Naive B cell (primary cell): ENCODE measurements at regions not wholly inside any gene's neighbourhood (a gene's known extent, or its start where the extent isn't known, plus 50 kb on each side); places are given as distances from the start of the nearest gene placed in this dataset.
A peak's percentile ranks its signal among the peaks of the same experiment; 100 is the strongest.

Experiments used
- ATAC-seq, 2 donors: fragments of 150-1000 bp; cut with Tn5 transposase; 2 replicates each; pipeline ENCODE4 v1.10.0; 2021; ENCODE audit warnings: low read depth in 2 of 2, mild to moderate bottlenecking in 2 of 2, moderate library complexity in 2 of 2
- DNase-seq: peaks from one replicate; pipeline ENCODE4 v3.0.0; 2022
- H3K27ac Mint-ChIP-seq, 6 donors: one replicate each; pipeline ENCODE4 v1.8.0; 2020 to 2022; ENCODE audit warnings: mild to moderate bottlenecking in 6 of 6, mixed read lengths in 6 of 6, moderate library complexity in 5 of 6, inconsistent platforms in 2 of 6
- H3K27me3 Mint-ChIP-seq, 3 donors: one replicate each; pipeline ENCODE4 v1.8.0; 2021 to 2022; ENCODE audit warnings: mixed read lengths in 3 of 3, mild to moderate bottlenecking in 1 of 3
- H3K36me3 Mint-ChIP-seq, 2 donors: one replicate each; pipeline ENCODE4 v1.8.0; 2020 to 2022; ENCODE audit warnings: mixed read lengths in 2 of 2, inconsistent platforms in 1 of 2, mild to moderate bottlenecking in 1 of 2
- H3K4me1 Mint-ChIP-seq, 3 donors: one replicate each; pipeline ENCODE4 v1.8.0; 2020 to 2022; ENCODE audit warnings: mixed read lengths in 3 of 3, inconsistent platforms in 1 of 3, mild to moderate bottlenecking in 1 of 3, moderate library complexity in 1 of 3
- H3K4me3 Mint-ChIP-seq, 8 donors: one replicate each; pipeline ENCODE4 v1.8.0; 2020 to 2022; ENCODE audit warnings: mild to moderate bottlenecking in 8 of 8, mixed read lengths in 8 of 8, moderate library complexity in 8 of 8, inconsistent platforms in 2 of 8
- H3K9me3 Mint-ChIP-seq, 7 donors: one replicate each; pipeline ENCODE4 v1.8.0; 2020 to 2022; ENCODE audit warnings: mixed read lengths in 7 of 7, mild to moderate bottlenecking in 5 of 7, inconsistent platforms in 2 of 7, moderate library complexity in 1 of 7

DNA sequence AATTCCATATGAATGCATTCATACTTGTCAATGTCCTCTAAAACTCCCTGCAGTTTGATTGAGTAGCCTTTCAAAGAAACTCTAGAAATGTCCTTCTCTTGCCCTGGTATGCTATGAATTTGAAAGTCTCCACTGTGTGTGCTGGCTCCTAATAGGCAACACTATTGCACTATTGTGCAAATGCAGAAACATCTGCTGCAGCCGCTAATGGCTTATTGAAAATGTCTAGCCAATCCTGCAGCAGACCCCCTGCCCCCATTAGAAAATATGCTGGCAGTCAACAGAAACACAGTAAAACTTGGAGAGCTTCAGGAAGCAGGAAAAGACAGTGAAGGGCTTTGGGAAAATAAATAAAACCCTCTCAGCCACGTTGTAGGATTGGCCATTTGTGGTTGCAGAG lies 87.3 kb upstream of the GRAMD2B start:
- ATAC-seq (no peak), DNase-seq (no peak)
- no peak overlapping the region for H3K27ac Mint-ChIP-seq
- H3K27me3 Mint-ChIP-seq = peaks cover 6 to 15% (median 7%) of the 10 kb centered on the region in 3 donors
- H3K36me3 Mint-ChIP-seq = no peaks in the 10 kb centered on the region
- no peaks in the 10 kb centered on the region for H3K4me1 Mint-ChIP-seq
- no peaks in the 10 kb centered on the region for H3K9me3 Mint-ChIP-seq
- H3K4me3 Mint-ChIP-seq = no peak overlapping the region

DNA sequence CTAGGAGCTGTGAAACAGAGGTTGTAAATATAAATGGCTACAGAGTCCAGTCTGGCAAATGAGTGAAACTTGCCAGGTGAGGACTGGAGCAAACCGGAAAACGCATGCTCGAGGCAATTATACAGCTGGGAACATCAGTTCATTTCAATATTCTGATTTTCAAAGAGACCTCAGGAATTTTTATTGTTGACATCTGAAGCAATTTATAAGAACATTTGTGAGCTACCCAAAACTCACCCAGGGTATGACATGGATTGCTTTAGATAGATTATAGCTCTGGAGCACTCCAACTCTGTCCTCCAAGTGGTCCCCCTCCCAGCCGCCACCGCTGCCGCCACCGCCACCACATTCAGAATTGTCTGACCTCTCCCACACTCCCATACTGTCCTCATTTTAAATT lies 84.6 kb upstream of the GRAMD2B start:
- Mint-ChIP-seq H3K36me3 (no peaks in the 10 kb centered on the region), H3K9me3 (no peaks in the 10 kb centered on the region), H3K4me1 (no peaks in the 10 kb centered on the region), H3K27ac (no peak overlapping the region), H3K27me3 (peaks cover 17 to 26% (median 20%) of the 10 kb centered on the region in 3 donors), H3K4me3 (no peak overlapping the region)
- DNase-seq (no peak), ATAC-seq (no peak)

DNA sequence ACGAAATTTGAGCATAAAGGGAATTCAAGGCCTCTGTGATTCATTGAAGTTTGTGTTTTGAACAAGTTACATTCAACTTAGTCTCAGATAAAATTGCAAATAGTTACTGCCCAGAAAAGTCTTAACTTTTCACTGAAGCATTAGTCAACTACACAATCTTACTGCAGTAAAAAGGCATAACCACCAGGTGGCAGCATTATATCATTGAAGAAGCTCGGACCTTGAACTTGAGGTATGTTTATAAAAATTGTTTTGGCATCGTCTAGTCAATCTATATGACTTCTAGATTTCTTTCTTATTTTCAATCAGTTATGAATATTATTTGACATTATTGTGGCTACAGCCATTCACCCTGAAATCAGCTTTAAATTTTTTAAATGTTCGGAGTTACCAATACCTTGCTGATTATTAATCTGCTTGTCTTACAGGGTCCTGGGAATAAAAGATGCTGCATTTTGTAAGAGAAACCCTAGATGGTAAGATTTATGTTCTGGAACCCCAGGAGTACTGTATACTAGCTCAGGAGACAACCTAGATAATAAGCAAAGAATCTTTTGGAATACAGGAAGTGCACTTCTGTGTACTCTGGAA lies 83.9 kb upstream of the GRAMD2B start:
- Mint-ChIP-seq H3K36me3 (no peaks in the 10 kb centered on the region), H3K9me3 (no peaks in the 10 kb centered on the region), H3K4me3 (no peak overlapping the region), H3K27me3 (peaks cover 18 to 27% (median 23%) of the 10 kb centered on the region in 3 donors), H3K27ac (no peak overlapping the region), H3K4me1 (no peaks in the 10 kb centered on the region)
- DNase-seq = peak; percentile 43
- no peak for ATAC-seq

DNA sequence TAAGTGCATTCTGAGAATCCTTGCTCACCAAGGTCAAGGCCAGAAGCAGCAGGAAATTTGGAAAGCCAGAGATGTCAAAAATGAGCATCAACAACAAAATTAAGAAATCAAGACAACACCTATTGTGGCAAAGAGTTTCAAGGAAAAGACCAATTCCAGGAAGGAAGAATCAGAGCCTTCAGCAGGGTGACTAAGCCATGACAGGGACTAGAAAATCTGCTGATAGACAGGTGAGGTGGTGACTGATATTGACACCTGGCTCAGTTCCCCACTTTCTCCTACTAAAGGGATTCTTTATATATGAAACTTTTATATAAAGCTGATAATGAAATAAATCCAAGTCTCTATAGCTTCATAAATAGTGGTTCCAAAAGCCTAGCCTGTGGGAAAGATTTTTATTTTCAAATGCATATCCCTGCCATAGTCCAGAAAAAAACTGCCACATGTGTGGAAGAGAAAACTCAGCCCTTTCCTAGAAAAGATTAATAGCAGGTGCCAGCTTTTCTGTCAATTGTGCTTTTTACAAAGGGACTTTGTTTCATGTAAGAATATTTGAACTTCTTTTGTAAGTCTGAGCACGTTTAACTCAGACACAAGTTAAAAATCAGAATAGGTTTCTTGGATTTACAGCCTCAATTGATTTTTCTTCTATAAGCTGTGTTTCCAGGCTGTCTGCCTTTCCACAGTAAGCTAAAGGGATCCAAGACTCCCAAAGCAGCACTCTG lies 81.1 kb upstream of the GRAMD2B start:
- Mint-ChIP-seq H3K4me3 (no peak overlapping the region), H3K27ac (no peak overlapping the region), H3K4me1 (no peaks in the 10 kb centered on the region), H3K9me3 (no peaks in the 10 kb centered on the region), H3K27me3 (peaks cover 31 to 32% (median 32%) of the 10 kb centered on the region in 3 donors), H3K36me3 (no peaks in the 10 kb centered on the region)
- no peak for ATAC-seq
- DNase-seq = no peak

DNA sequence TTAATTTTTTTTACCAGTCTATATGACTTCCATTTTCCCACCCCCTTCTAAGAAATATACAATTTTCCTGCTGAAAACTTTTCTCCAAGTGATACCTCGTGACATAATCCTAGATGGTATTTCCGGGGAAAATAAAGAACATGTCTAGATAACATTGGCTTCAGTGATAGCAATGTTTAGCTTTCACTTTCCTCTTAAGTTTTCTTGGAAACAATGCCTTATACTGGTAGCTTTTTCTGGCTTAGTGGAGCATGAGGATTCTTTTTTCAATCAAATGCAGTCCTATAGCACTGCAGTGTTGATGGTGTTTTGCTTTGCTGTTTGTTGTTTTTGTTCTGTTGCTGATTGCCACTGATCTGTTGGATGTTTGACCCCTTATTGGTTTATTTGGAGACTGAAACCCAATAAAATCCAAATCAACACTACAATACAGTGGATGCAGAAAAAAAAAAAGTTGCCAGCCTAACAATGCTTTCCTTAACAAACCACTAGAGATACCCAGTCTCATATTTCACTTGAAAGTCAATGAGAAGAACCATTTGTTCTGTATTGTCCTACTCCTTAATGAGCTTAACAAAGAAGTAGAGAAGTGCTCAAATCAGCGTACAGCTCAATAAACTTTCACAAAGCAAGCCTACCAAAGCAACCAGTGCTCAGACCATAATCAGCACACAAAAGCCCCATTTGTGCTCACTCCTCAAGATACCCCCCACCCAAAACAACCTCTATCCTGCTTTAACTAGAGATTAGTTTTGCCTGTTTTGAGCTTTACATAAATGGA lies 74.2 kb upstream of the GRAMD2B start:
- Mint-ChIP-seq H3K27me3 (peaks cover 32 to 35% (median 33%) of the 10 kb centered on the region in 3 donors), H3K9me3 (no peaks in the 10 kb centered on the region), H3K36me3 (no peaks in the 10 kb centered on the region), H3K27ac (no peak overlapping the region), H3K4me1 (no peaks in the 10 kb centered on the region), H3K4me3 (no peak overlapping the region)
- ATAC-seq = no peak
- no peak for DNase-seq

DNA sequence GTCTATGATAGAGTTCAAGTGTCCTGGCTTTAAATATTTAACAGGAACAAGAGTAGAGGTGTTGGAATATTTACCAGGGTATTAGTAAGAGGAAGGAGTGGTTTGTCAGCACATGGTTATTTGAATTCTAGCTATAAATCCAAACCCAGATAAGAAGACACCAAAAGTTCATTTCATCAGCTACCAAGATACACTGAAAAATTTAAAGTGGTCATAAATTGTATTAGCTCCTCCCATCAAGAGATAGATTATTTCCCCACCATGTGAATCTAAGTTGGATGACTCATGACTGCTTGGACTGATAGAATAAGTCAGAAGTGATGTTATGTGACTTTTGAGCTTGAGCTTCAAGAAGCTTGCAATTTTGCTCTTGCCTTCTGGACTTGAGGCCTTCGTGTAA lies 72.1 kb upstream of the GRAMD2B start:
- H3K4me3 Mint-ChIP-seq = no peak overlapping the region
- DNase-seq (no peak), ATAC-seq (no peak)
- no peaks in the 10 kb centered on the region for H3K36me3 Mint-ChIP-seq
- peaks cover 21 to 37% (median 30%) of the 10 kb centered on the region in 3 donors for H3K27me3 Mint-ChIP-seq
- H3K9me3 Mint-ChIP-seq = no peaks in the 10 kb centered on the region
- no peak overlapping the region for H3K27ac Mint-ChIP-seq
- no peaks in the 10 kb centered on the region for H3K4me1 Mint-ChIP-seq

DNA sequence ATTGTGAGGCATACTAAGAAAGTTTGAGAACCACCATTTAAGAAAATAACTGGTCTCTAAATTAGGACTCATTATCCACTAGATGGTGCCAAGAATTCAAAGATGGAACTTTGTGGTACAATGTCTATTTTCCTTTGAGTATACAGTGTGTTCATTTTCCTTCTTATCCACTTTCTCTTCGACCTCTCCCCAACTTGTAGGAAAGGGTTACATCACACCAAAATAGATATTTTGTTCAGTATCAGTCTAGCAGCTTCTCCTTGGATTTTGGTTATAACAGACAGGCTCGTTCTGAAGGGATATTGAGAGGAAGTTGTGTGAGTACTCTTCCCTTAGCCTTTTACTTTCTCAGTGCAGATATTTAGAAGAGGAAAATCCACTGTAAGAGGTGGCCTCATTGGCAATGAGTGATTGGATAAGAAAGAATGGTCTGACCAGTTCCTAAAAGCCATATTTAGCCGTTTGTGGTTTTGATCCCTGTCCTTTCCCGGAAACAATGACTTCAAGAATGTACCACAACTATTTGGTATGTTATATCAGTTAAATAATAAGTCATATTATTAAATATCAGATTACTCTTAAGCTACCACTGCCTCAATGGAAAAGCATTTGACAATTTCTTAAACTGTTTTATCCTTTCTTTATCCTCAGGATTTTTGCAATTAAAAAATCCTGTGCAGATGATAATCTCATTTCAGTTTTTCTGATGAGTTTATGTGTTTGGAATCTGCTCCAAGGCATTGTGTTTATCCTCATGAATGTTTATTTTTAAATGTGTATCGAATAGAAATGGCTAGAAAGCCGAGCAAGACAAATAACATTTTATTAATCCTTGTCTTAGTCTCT lies 69.0 kb upstream of the GRAMD2B start:
- DNase-seq (no peak), ATAC-seq (no peak)
- H3K4me1 Mint-ChIP-seq = no peaks in the 10 kb centered on the region
- no peak overlapping the region for H3K27ac Mint-ChIP-seq
- no peaks in the 10 kb centered on the region for H3K9me3 Mint-ChIP-seq
- peaks cover 17 to 21% (median 18%) of the 10 kb centered on the region in 3 donors for H3K27me3 Mint-ChIP-seq
- no peak overlapping the region for H3K4me3 Mint-ChIP-seq
- no peaks in the 10 kb centered on the region for H3K36me3 Mint-ChIP-seq

DNA sequence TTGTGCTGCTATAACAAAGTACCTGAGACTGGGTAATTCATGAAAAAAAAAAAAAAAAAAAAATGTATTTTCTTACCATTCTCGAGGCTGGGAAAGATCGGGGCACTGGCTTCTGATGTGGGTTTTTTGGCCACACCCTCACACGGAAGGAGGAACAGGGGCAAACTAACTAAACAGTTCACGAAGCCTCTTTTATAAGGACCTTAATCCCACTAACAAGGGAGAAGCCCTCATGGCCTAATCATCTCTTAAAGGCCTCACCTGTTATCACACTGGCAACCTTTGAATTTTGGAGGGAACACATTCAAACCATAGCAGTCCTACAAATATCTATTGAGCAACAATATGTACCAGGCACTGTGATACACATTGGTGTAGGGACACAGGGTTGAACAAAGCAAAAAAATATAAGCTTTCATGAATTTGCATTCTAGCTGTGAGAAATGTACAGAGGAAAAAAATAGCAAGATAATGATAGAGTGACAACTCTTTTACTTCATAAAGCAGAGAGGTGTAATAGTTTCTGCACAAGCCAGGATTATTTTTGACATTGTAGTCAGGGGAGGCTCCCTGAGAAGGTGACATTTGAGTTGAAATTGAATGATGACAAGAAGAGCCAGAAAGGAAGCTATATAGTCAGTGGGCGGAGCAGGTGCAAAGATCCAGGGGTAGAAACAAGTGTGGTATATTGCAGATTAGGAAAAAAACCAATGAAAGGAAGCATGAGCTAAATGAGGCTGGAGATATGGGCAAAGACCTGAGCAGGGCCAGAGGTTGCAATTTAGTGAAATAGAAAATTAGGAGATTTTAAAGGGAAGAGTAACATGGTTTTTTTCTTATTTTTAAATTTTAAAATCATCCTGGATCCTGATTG lies 68.1 kb upstream of the GRAMD2B start:
- Mint-ChIP-seq H3K27me3 (peaks cover 17 to 19% (median 19%) of the 10 kb centered on the region in 3 donors), H3K36me3 (no peaks in the 10 kb centered on the region), H3K27ac (no peak overlapping the region), H3K4me3 (no peak overlapping the region), H3K4me1 (no peaks in the 10 kb centered on the region), H3K9me3 (no peaks in the 10 kb centered on the region)
- DNase-seq = no peak
- no peak for ATAC-seq

DNA sequence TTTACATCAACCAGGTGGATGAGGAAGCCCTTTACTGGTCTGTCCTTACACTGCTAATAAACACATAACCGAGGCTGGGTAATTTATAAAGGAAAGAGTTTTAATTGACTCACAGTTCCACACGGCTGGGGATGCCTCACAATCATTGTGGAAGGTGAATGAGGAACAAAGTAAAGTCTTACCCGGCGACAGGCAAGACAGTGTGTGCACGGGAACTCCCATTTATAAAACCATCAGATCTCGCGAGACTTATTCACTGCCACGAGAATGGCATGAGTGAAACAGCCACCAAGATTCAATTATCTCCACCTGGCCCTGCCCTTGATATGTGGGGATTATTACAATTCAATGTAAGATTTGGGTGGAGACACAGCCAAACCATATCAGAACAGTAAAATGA lies 67.3 kb upstream of the GRAMD2B start:
- Mint-ChIP-seq H3K27me3 (peaks cover 17 to 24% (median 19%) of the 10 kb centered on the region in 3 donors), H3K36me3 (no peaks in the 10 kb centered on the region), H3K9me3 (no peaks in the 10 kb centered on the region), H3K27ac (no peak overlapping the region), H3K4me1 (no peaks in the 10 kb centered on the region), H3K4me3 (no peak overlapping the region)
- DNase-seq = no peak
- peak; percentile 25 to 34 for ATAC-seq

DNA sequence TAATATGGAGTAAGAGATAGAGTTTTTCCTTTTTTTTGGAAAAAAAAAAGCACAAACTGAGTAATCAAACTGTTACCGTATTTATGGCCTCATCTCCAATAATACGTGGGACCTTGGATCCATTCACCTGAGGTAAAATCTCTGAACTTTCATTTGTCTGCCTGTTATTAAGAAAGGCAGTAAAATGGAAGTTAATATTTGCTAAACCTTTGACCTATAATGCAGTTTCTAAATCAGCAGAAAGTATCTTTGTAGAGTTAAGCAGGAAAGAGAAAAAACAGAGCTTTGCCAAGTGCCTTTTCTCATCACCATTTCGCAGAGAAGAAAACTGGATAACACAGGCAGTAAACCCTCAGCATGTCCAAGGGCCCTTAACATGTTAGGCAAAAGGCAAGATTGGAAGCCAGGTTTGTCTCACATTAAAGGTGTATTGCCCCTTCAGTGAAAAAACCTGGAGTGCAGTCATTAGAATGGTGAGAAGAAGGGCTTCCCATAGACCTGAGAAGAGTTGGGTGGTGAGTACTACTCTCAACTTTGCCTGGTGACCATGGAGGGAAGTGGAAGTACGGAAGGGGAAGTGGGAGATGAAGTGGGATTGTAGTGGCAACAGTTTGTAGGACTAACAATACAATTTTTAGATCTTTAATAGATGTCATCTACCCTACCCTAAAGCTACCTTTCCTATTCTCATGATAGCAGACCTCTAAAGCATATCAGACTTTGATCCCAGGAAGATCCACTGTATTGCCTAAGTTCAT lies 65.4 kb upstream of the GRAMD2B start:
- ATAC-seq (no peak), DNase-seq (no peak)
- H3K4me1 Mint-ChIP-seq = no peaks in the 10 kb centered on the region
- no peak overlapping the region for H3K27ac Mint-ChIP-seq
- H3K4me3 Mint-ChIP-seq = no peak overlapping the region
- peaks cover 17 to 24% (median 23%) of the 10 kb centered on the region in 3 donors for H3K27me3 Mint-ChIP-seq
- peaks cover 0 to 3% of the 10 kb centered on the region in 2 donors for H3K36me3 Mint-ChIP-seq
- H3K9me3 Mint-ChIP-seq = no peaks in the 10 kb centered on the region

DNA sequence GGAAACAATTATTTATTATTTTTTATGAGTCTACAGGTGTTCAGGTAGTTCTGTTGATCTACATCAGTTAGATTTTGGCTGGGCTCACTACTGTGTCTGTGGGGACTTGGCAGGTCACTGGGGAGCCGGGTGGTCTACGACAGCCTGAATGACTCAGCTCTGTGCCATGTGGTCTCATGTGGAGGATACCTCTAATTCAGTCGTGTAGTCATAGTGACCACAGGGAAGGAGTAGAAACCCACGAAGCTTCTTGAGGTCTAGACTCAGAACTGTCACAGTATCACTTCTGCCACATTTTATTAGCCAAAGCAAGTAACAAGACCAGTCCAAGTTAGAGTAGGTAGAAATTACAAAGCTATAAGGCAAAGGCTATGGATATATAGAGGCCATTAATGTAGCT lies 64.7 kb upstream of the GRAMD2B start:
- no peak overlapping the region for H3K27ac Mint-ChIP-seq
- DNase-seq (no peak), ATAC-seq (no peak)
- H3K4me1 Mint-ChIP-seq = no peaks in the 10 kb centered on the region
- peaks cover 19 to 24% (median 20%) of the 10 kb centered on the region in 3 donors for H3K27me3 Mint-ChIP-seq
- peaks cover 0 to 3% of the 10 kb centered on the region in 2 donors for H3K36me3 Mint-ChIP-seq
- H3K4me3 Mint-ChIP-seq = no peak overlapping the region
- no peaks in the 10 kb centered on the region for H3K9me3 Mint-ChIP-seq

DNA sequence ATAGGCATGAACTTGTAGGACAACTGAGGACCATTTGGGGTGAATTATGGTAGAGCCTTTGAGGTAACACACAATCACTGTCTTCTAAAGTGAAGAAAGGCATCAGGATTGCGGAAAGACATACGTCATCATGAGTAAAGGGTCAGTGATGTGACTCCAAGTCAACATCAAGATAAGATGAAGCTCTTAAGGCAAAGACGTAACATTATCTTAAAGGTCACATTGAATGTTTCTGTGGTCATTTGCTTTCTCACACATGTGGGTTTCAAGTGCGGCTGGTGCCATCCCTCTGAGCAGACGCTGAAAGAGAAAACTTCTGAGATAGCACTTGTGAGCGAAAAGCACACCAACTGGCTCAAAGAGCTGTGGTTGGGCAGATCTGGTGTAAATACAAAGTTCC lies 63.3 kb upstream of the GRAMD2B start:
- no peaks in the 10 kb centered on the region for H3K4me1 Mint-ChIP-seq
- H3K36me3 Mint-ChIP-seq = peaks cover 0 to 3% of the 10 kb centered on the region in 2 donors
- peaks cover 20 to 24% (median 23%) of the 10 kb centered on the region in 3 donors for H3K27me3 Mint-ChIP-seq
- ATAC-seq (no peak), DNase-seq (no peak)
- H3K4me3 Mint-ChIP-seq = no peak overlapping the region
- H3K27ac Mint-ChIP-seq = no peak overlapping the region
- no peaks in the 10 kb centered on the region for H3K9me3 Mint-ChIP-seq
